GM23248 (cell line): ENCODE measurements at regions not wholly inside any gene's neighbourhood (a gene's known extent, or its start where the extent isn't known, plus 50 kb on each side); places are given as distances from the start of the nearest gene placed in this dataset.

Source experiments
- EZH2 ChIP-seq: fragments of 200-600 bp; sonication (generic); IDR thresholded peaks from 2 replicates; pipeline ENCODE4 v1.6.1; 2018; ENCODE audit warnings: antibody characterized with exemption, mild to moderate bottlenecking; ENCODE audit not compliant: insufficient read depth, poor library complexity, severe bottlenecking
- EZH2phosphoT487 ChIP-seq: fragments of 200-600 bp; sonication (generic); IDR thresholded peaks from 2 replicates; pipeline ENCODE4 v1.6.1; 2018; ENCODE audit warnings: antibody characterized with exemption, moderate library complexity, mild to moderate bottlenecking, low read depth; ENCODE audit not compliant: insufficient read depth

DNA sequence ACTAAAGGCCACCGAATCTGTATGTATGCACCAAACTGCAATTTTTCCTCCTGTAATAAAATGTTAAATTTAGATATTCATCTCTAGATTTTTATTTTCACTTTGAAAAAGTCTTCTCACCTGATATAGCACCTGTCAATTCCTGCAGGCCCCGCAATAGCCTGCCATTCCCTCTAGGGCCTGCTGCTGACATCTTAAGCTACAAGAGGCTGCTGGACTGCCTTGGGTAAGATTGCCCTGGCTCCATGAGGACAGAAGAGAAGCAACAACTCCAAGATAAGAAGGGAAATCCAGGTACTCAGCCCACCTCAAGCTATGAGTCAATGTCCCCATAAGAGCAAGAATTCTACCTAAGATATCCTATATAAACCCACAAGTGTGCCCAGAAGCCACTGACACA is 230.2 kb upstream of the AGTR2 start:
- TF ChIP-seq EZH2 = no peak
- TF ChIP-seq EZH2phosphoT487 = no peak
